SK-N-MC (cell line): ENCODE measurements at regions not wholly inside any gene's neighbourhood (a gene's known extent, or its start where the extent isn't known, plus 50 kb on each side); places are given as distances from the start of the nearest gene placed in this dataset.

Experiments
- EZH2 ChIP-seq: fragments of 200-600 bp; sonication (generic); IDR thresholded peaks from one replicate; pipeline ENCODE4 v1.6.1; 2017; ENCODE audit warnings: antibody characterized with exemption
- FOXP2 ChIP-seq: optimal IDR thresholded peaks from 2 replicates; pipeline ENCODE3; 2011; ENCODE audit warnings: mild to moderate bottlenecking, moderate library complexity; ENCODE audit not compliant: insufficient read depth; ENCODE audit errors: extremely low read length, control extremely low read depth
- POLR2AphosphoS5 ChIP-seq: IDR thresholded peaks from 2 replicates; pipeline ENCODE4 v1.6.1; 2012; ENCODE audit warnings: mild to moderate bottlenecking, low read depth, low read length, borderline replicate concordance

DNA sequence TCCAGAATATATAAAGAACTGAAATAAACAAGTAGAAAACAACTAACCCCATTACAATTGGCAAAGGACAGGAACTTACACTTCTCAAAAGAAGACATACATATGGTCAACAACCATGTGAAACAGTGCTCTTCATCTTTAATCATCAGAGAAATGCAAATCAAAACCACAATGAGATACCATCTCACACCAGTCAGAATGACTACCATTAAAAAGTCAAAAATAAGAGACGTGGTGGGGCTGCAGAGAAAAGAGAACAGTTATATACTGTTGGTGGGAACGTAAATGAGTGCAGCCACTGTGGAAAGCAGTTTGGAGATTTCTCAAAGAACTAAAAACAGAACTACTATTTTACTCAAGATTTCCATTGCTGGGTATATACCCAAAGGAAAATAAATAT, 1696.3 kb upstream of the TMEFF2 start:
- TF ChIP-seq EZH2, result no peak
- TF ChIP-seq POLR2AphosphoS5, result no peak
- no peak for TF ChIP-seq FOXP2
